ENCODE measurements at regions not wholly inside any gene's neighbourhood (a gene's known extent, or its start where the extent isn't known, plus 50 kb on each side); places are given as distances from the start of the nearest gene placed in this dataset.

- peak; percentile 68 for ATAC-seq
- TF ChIP-seq, protein P1, sequence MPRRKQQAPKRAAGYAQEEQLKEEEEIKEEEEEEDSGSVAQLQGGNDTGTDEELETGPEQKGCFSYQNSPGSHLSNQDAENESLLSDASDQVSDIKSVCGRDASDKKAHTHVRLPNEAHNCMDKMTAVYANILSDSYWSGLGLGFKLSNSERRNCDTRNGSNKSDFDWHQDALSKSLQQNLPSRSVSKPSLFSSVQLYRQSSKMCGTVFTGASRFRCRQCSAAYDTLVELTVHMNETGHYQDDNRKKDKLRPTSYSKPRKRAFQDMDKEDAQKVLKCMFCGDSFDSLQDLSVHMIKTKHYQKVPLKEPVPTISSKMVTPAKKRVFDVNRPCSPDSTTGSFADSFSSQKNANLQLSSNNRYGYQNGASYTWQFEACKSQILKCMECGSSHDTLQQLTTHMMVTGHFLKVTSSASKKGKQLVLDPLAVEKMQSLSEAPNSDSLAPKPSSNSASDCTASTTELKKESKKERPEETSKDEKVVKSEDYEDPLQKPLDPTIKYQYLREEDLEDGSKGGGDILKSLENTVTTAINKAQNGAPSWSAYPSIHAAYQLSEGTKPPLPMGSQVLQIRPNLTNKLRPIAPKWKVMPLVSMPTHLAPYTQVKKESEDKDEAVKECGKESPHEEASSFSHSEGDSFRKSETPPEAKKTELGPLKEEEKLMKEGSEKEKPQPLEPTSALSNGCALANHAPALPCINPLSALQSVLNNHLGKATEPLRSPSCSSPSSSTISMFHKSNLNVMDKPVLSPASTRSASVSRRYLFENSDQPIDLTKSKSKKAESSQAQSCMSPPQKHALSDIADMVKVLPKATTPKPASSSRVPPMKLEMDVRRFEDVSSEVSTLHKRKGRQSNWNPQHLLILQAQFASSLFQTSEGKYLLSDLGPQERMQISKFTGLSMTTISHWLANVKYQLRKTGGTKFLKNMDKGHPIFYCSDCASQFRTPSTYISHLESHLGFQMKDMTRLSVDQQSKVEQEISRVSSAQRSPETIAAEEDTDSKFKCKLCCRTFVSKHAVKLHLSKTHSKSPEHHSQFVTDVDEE (CRISPR knock-in tag; IDR thresholded peaks at IDR 0.05): no peak
- TF ChIP-seq ZNF70 (CRISPR knock-in tag; IDR thresholded peaks at IDR 0.05) (no peak), ZFP3 (CRISPR knock-in tag; IDR thresholded peaks at IDR 0.05) (no peak), PPARA (CRISPR knock-in tag; IDR thresholded peaks at IDR 0.05; ENCODE audit: borderline replicate concordance) (no peak), GLIS3 (CRISPR knock-in tag; IDR thresholded peaks at IDR 0.05) (no peak), ZC3H10 (CRISPR knock-in tag; IDR thresholded peaks at IDR 0.05) (no peak), TOX (CRISPR knock-in tag; IDR thresholded peaks at IDR 0.05; ENCODE audit: borderline replicate concordance) (no peak), OSR1 (CRISPR knock-in tag; IDR thresholded peaks at IDR 0.05) (no peak), POU6F1 (CRISPR knock-in tag; IDR thresholded peaks at IDR 0.05; ENCODE audit: borderline replicate concordance, low read depth) (no peak), ZFP30 (CRISPR knock-in tag; IDR thresholded peaks at IDR 0.05) (no peak), BACH2 (CRISPR knock-in tag; IDR thresholded peaks at IDR 0.05; ENCODE audit: borderline replicate concordance) (no peak)
- TF ChIP-seq, protein P2, sequence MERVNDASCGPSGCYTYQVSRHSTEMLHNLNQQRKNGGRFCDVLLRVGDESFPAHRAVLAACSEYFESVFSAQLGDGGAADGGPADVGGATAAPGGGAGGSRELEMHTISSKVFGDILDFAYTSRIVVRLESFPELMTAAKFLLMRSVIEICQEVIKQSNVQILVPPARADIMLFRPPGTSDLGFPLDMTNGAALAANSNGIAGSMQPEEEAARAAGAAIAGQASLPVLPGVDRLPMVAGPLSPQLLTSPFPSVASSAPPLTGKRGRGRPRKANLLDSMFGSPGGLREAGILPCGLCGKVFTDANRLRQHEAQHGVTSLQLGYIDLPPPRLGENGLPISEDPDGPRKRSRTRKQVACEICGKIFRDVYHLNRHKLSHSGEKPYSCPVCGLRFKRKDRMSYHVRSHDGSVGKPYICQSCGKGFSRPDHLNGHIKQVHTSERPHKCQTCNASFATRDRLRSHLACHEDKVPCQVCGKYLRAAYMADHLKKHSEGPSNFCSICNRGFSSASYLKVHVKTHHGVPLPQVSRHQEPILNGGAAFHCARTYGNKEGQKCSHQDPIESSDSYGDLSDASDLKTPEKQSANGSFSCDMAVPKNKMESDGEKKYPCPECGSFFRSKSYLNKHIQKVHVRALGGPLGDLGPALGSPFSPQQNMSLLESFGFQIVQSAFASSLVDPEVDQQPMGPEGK (CRISPR knock-in tag; IDR thresholded peaks at IDR 0.05; ENCODE audit: borderline replicate concordance): no peak
These were observed 422.8 kb upstream of the HNRNPA3 start for GRCh38 chr2:176789751-176790150.

DNA sequence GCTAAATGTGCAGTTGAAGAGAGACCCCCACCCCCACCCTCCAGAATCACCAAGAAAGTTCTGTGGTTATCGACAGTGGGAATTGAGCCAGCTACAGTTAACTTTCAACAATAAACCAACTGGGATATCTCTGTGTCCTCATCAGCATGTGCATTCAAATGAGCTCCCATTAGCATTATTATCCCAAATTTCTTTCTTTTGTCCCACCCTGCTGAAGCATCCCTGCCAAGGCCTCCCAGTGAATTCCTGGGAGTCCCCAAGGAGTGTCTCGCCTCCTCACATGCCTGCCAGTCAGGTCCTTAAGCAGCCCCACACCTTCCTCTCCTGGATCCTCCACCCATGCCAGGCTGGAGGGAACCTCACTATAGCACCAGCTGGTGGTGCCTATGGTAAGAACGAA lies 422.1 kb upstream of the HNRNPA3 start:
- no peak for ATAC-seq
- TF ChIP-seq ZFP30 (CRISPR knock-in tag; IDR thresholded peaks at IDR 0.05): no peak
- TF ChIP-seq, protein P1 (CRISPR knock-in tag; IDR thresholded peaks at IDR 0.05): no peak
- no peak for TF ChIP-seq ESRRG (CRISPR knock-in tag; IDR thresholded peaks at IDR 0.05)
- no peak for TF ChIP-seq CSDC2 (CRISPR knock-in tag; IDR thresholded peaks at IDR 0.05)
- TF ChIP-seq PPARA (CRISPR knock-in tag; IDR thresholded peaks at IDR 0.05; ENCODE audit: borderline replicate concordance): no peak
- no peak for TF ChIP-seq SNAI2 (CRISPR knock-in tag; IDR thresholded peaks at IDR 0.05)
- TF ChIP-seq ARNTL (CRISPR knock-in tag; IDR thresholded peaks at IDR 0.05; ENCODE audit: borderline replicate concordance, low read depth): no peak
- no peak for TF ChIP-seq ZNF565 (CRISPR knock-in tag; conservative IDR thresholded peaks at IDR 0.05; ENCODE audit: low read depth)

GRCh38 chr2:176793792-176794191 lies 418.8 kb upstream of the HNRNPA3 start:
- ATAC-seq: no peak
- TF ChIP-seq ZNF565 (CRISPR knock-in tag; conservative IDR thresholded peaks at IDR 0.05; ENCODE audit: low read depth): no peak
- TF ChIP-seq ZFP3 (CRISPR knock-in tag; IDR thresholded peaks at IDR 0.05): no peak
- no peak for TF ChIP-seq ZNF70 (CRISPR knock-in tag; IDR thresholded peaks at IDR 0.05)
- TF ChIP-seq, protein P2 (CRISPR knock-in tag; IDR thresholded peaks at IDR 0.05; ENCODE audit: borderline replicate concordance): no peak
- TF ChIP-seq SNAI2 (CRISPR knock-in tag; IDR thresholded peaks at IDR 0.05): no peak
- no peak for TF ChIP-seq GLIS3 (CRISPR knock-in tag; IDR thresholded peaks at IDR 0.05)
- no peak for TF ChIP-seq OSR1 (CRISPR knock-in tag; IDR thresholded peaks at IDR 0.05)
- TF ChIP-seq TOX (CRISPR knock-in tag; IDR thresholded peaks at IDR 0.05; ENCODE audit: borderline replicate concordance): no peak
- TF ChIP-seq ZFP30 (CRISPR knock-in tag; IDR thresholded peaks at IDR 0.05): no peak
- TF ChIP-seq POU6F1 (CRISPR knock-in tag; IDR thresholded peaks at IDR 0.05; ENCODE audit: borderline replicate concordance, low read depth): no peak
- TF ChIP-seq ZNF8 (CRISPR knock-in tag; IDR thresholded peaks at IDR 0.05): no peak
- TF ChIP-seq, protein P1 (CRISPR knock-in tag; IDR thresholded peaks at IDR 0.05): no peak
- TF ChIP-seq CSDC2 (CRISPR knock-in tag; IDR thresholded peaks at IDR 0.05): no peak
